ENCODE measurements at regions not wholly inside any gene's neighbourhood (a gene's known extent, or its start where the extent isn't known, plus 50 kb on each side); places are given as distances from the start of the nearest gene placed in this dataset.

- ChIA-PET POLR2A (no interaction called here), CTCF (ENCODE audit: low intra/inter-chr PET ratio, low total read pairs) (no interaction called here)
- no peaks in the 10 kb centered on the region; a peak in 1 of 5 replicates for H3K27me3 ChIP-seq (ENCODE audit: control insufficient read depth in 1 of 2, insufficient read depth in 2 of 2, low read length in 2 of 2)
- H3K9me3 ChIP-seq (ENCODE audit: low read length) = peaks cover 30% of the 10 kb centered on the region
- in situ Hi-C loops (cut with HindIII; ENCODE audit: extremely low pct_ligation_motif_present, low pct_unique_long_range_greater_than_20kb) = loop anchor here (25.0 kb wide), 2 partner anchors 1059 to 1184 kb away; no protein-coding TSS in a partner anchor
- WGBS (ENCODE audit: low lambda C conversion rate) = 33% methylated on average over 1 of the region's 1 CpG
- TF ChIP-seq TIGD3 (CRISPR knock-in tag; IDR thresholded peaks at IDR 0.05; ENCODE audit: borderline replicate concordance) (no peak), RAD21 (CRISPR knock-in tag; IDR thresholded peaks at IDR 0.05) (no peak), CAMTA2 (CRISPR knock-in tag; IDR thresholded peaks at IDR 0.05; ENCODE audit: borderline replicate concordance) (no peak), HINFP (CRISPR knock-in tag; IDR thresholded peaks at IDR 0.05; ENCODE audit: low read depth) (no peak), ZNF296 (CRISPR knock-in tag; conservative IDR thresholded peaks at IDR 0.05) (no peak), PHB2 (IDR thresholded peaks at IDR 0.05; ENCODE audit: partially characterized antibody) (no peak), NFRKB (IDR thresholded peaks at IDR 0.05) (no peak), NCOA2 (CRISPR knock-in tag; IDR thresholded peaks at IDR 0.05) (no peak), GLI4 (CRISPR knock-in tag; IDR thresholded peaks at IDR 0.05; ENCODE audit: borderline replicate concordance) (no peak)
- H3K4me2 ChIP-seq (ENCODE audit: low read depth, low read length) = no peak overlapping the region
- no peaks in the 10 kb centered on the region for H3K4me1 ChIP-seq (ENCODE audit: insufficient read depth, low read length)
- H3K79me2 ChIP-seq (ENCODE audit: insufficient read depth, low read length) = no peaks in the 10 kb centered on the region
- no peaks in the 10 kb centered on the region for H3K36me3 ChIP-seq (replicated peaks in 1 of 2; ENCODE audit: control insufficient read depth in 1 of 2, insufficient read depth in 2 of 2, low read length in 2 of 2)
- DNase-seq (ENCODE audit: low spot score) = no peak
- H3K27ac ChIP-seq (ENCODE audit: extremely low read length, insufficient read depth, low read length) = no peak overlapping the region
- ATAC-seq = no peak
- no TSS peak for BruUV-seq (replicated peaks)
- H3K9ac ChIP-seq (ENCODE audit: insufficient read depth, low read depth, low read length) = no peak overlapping the region
- H3K4me3 ChIP-seq (replicated peaks in 1 of 3; ENCODE audit: insufficient read depth in 1 of 3, low read depth in 2 of 3, low read length in 3 of 3) = no peak overlapping the region
- FAIRE-seq = no peak
- H2AFZ ChIP-seq (ENCODE audit: low read length) = no peak overlapping the region
- intact Hi-C loops (cut with micrococcal nuclease; ENCODE audit: unreplicated experiment) = no loop called here
- H4K20me1 ChIP-seq (ENCODE audit: insufficient read depth, low read length) = no peaks in the 10 kb centered on the region
These were observed 51.9 kb upstream of the TAPT1 start for GRCh38 chr4:16278178-16278577.

Measured in HepG2 (cell line).